Upper lobe of right lung (tissue), 1 donor: ENCODE measurements at regions not wholly inside any gene's neighbourhood (a gene's known extent, or its start where the extent isn't known, plus 50 kb on each side); places are given as distances from the start of the nearest gene placed in this dataset.
A peak's percentile ranks its signal among the peaks of the same experiment; 100 is the strongest.

ENCODE experiments used
- ATAC-seq: fragments of 200-7000 bp; cut with Tn5 transposase; one replicate; pipeline ENCODE4 v1.9.1; 2020; ENCODE audit warnings: mild to moderate bottlenecking, moderate library complexity
- DNase-seq: peaks from one replicate; pipeline ENCODE4 v3.0.0-alpha.2; 2020
- H3K27ac ChIP-seq: fragments of 200-600 bp; one replicate; pipeline ENCODE4 v1.8.0; 2022
- H3K27me3 ChIP-seq: fragments of 200-600 bp; one replicate; pipeline ENCODE4 v1.8.0; 2022; ENCODE audit warnings: mild to moderate bottlenecking
- H3K36me3 ChIP-seq: fragments of 200-600 bp; one replicate; pipeline ENCODE4 v1.8.0; 2022
- H3K4me1 ChIP-seq: fragments of 200-600 bp; one replicate; pipeline ENCODE4 v1.8.0; 2022
- H3K4me3 ChIP-seq: fragments of 200-600 bp; one replicate; pipeline ENCODE4 v1.8.0; 2022; ENCODE audit warnings: mild to moderate bottlenecking
- H3K9me3 ChIP-seq: fragments of 200-600 bp; one replicate; pipeline ENCODE4 v1.8.0; 2022
- CTCF ChIP-seq: fragments of 200-600 bp; IDR thresholded peaks from one replicate; pipeline ENCODE4 v1.8.0; 2022; ENCODE audit warnings: antibody characterized with exemption
- intact Hi-C: fragments of 100-400 bp; cut with DNase I; formaldehyde crosslinking; loops from one replicate; pipeline ENCODE4 v1.11.0; 2022
- donor health status: DM: no; HTN: yes; CAD: no; lungs with severe emphysema.

- intact Hi-C loops = no loop called here
- ATAC-seq (no peak), DNase-seq (no peak)
- H3K9me3 ChIP-seq = no peaks in the 10 kb centered on the region
- no peaks in the 10 kb centered on the region for H3K27me3 ChIP-seq
- no peak overlapping the region for H3K27ac ChIP-seq
- H3K36me3 ChIP-seq = no peaks in the 10 kb centered on the region
- H3K4me3 ChIP-seq = no peak overlapping the region
- TF ChIP-seq CTCF = no peak
- H3K4me1 ChIP-seq = no peaks in the 10 kb centered on the region
These were observed 165.3 kb upstream of the TWIST2 start for GRCh38 chr2:238682536-238682935.

DNA sequence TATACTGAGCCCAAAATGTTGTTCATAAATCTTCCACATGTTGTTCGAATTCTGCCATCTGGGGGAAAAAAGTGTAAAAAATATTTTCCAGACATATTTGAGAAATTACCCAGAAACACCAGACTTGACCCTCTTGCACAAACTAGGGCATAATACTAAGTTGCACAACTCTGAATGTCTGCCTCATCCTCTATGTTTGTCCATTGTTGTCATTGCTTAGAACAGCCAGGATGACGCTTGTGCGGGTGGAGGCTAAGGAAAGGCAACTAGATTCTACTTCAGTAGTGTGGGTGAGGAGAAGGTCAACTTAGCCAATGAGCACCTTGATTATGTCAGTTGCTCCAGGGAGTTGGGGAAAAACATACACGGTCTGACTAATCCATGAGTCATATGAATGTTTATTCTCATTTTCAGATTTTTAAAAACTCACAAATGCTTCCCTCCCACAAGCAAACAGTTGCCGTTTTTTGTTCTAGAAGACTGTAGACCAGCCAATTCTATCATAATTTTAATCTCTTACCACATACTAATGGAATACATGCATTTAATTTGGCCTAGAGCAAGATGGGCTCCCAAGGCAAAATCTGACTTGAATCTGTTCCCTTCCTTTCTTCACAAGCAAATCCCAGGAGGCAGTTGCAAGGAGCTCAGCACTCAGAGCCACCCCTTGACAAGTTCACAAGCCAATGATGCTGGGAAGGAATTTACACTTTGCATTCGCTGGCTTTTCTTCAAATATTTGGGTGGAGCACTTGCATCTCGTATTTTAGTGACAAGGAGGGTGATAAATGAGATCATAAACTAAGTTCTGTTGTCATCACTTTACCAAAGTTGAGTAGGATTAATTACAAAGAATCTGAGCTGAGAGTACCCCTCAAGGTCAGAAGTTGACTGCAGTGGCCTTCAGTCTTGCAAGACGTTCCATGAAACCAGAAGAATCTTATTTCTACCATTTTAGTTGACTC lies 163.2 kb upstream of the TWIST2 start:
- Histone ChIP-seq H3K27me3 (no peaks in the 10 kb centered on the region), H3K4me1 (no peaks in the 10 kb centered on the region), H3K9me3 (no peaks in the 10 kb centered on the region), H3K36me3 (no peaks in the 10 kb centered on the region), H3K4me3 (no peak overlapping the region), H3K27ac (no peak overlapping the region)
- intact Hi-C loops = no loop called here
- no peak for TF ChIP-seq CTCF
- ATAC-seq (peak; percentile 82), DNase-seq (no peak)

DNA sequence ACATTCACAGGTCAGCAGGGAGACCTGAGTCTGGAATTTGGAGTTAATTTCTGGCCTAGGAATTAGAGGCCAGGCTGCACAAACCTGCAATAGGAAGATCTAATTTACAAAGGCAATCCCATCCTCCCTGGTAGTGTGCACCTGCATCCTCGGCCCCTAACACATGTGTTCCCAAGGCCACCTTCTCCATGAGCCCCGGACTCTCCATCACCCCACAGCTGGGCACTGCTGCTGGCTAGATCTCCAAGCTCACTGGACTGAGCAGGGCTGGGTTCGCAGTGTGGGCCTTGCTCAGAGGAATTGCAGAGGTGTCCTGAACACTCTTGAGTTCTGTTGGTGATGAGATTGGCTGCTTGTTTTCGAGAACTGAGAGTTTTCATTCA lies 162.6 kb upstream of the TWIST2 start:
- Histone ChIP-seq H3K27me3 (no peaks in the 10 kb centered on the region), H3K4me1 (no peaks in the 10 kb centered on the region), H3K36me3 (no peaks in the 10 kb centered on the region), H3K9me3 (no peaks in the 10 kb centered on the region), H3K4me3 (no peak overlapping the region), H3K27ac (no peak overlapping the region)
- intact Hi-C loops = no loop called here
- no peak for DNase-seq
- no peak for ATAC-seq
- no peak for TF ChIP-seq CTCF

- no peaks in the 10 kb centered on the region for H3K4me1 ChIP-seq
These were observed 162.2 kb upstream of the TWIST2 start for GRCh38 chr2:238685713-238686112.

DNA sequence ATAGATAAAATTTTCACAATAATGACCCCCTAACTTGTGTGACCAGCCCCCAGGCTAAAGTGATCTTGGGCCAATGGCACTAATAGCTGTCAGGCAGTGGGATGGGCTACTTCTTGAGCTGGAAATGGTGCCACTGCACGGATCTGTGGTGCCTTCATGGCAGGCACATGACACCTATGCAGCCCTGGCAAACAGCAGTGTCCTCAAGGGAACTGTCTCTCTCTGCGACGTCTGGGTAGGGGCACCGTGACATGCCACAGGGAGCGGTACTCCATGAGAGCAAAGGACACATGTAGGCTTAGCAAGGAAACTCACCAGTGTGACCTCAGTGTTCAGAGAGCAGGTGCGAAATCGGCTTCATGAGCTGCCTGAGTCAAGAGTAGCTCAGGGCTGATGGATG lies 161.7 kb upstream of the TWIST2 start:
- no peak for TF ChIP-seq CTCF
- no peaks in the 10 kb centered on the region for H3K9me3 ChIP-seq
- H3K27me3 ChIP-seq = no peaks in the 10 kb centered on the region
- no peak overlapping the region for H3K4me3 ChIP-seq
- DNase-seq (no peak), ATAC-seq (no peak)
- H3K27ac ChIP-seq = no peak overlapping the region
- H3K4me1 ChIP-seq = no peaks in the 10 kb centered on the region
- intact Hi-C loops = no loop called here
- no peaks in the 10 kb centered on the region for H3K36me3 ChIP-seq

More at GRCh38 chr2:238685713-238686112, 162.2 kb upstream of the TWIST2 start:
- Histone ChIP-seq H3K36me3 (no peaks in the 10 kb centered on the region), H3K27me3 (no peaks in the 10 kb centered on the region), H3K4me3 (no peak overlapping the region), H3K9me3 (no peaks in the 10 kb centered on the region), H3K27ac (no peak overlapping the region)
- intact Hi-C loops = no loop called here
- DNase-seq = no peak
- ATAC-seq = no peak
- TF ChIP-seq CTCF = no peak
